HG02798 (cell line): ENCODE measurements at regions not wholly inside any gene's neighbourhood (a gene's known extent, or its start where the extent isn't known, plus 50 kb on each side); places are given as distances from the start of the nearest gene placed in this dataset.

Experiments
- ATAC-seq: cut with Tn5 transposase; IDR thresholded peaks from one replicate; pipeline ENCODE4 v1.9.1; 2021; ENCODE audit warnings: mild to moderate bottlenecking; ENCODE audit not compliant: unreplicated experiment, poor library complexity

- ATAC-seq, result no peak
These were observed 53.3 kb upstream of the NFASC start for GRCh38 chr1:204817341-204817740.

- no peak for ATAC-seq
These were observed 51.7 kb upstream of the NFASC start for GRCh38 chr1:204818998-204819397.

GRCh38 chr1:204819495-204819894 is 51.2 kb upstream of the NFASC start:
- ATAC-seq, result no peak
